Naive thymus-derived CD8-positive, alpha-beta T cell (primary cell): ENCODE measurements at regions not wholly inside any gene's neighbourhood (a gene's known extent, or its start where the extent isn't known, plus 50 kb on each side); places are given as distances from the start of the nearest gene placed in this dataset.

Experiments used
- ATAC-seq, 2 donors: fragments of 150-1000 bp; cut with Tn5 transposase in 1 of 2; sonication (Bioruptor Pico), chemical (Tn5 transposase) in 1 of 2; 1 replicate in 1 of 2; 2 replicates in 1 of 2; pipeline ENCODE4 v1.10.0; 2021; ENCODE audit warnings: mild to moderate bottlenecking in 2 of 2, moderate library complexity in 2 of 2
- POLR2A ChIA-PET: fragments of 350-600 bp; sonication (Branson Sonifier 250); formaldehyde crosslinking; loops from one replicate; lab custom pipeline; 2021; ENCODE audit warnings: antibody characterized with exemption; lab: Charles Lee
- DNase-seq, 10 donors: peaks; one replicate each; pipeline versions ENCODE4 v3.0.0 to v3.0.0-alpha.2; 2020 to 2022
- H3K27ac Mint-ChIP-seq, 10 donors: one replicate each; pipeline ENCODE4 v1.8.0; 2020 to 2022; ENCODE audit warnings: mild to moderate bottlenecking in 10 of 10, mixed read lengths in 10 of 10, moderate library complexity in 4 of 10, inconsistent platforms in 1 of 10
- H3K27me3 Mint-ChIP-seq, 5 donors: one replicate each; pipeline ENCODE4 v1.8.0; 2021 to 2022; ENCODE audit warnings: mixed read lengths in 5 of 5
- H3K36me3 Mint-ChIP-seq, 3 donors: one replicate each; pipeline ENCODE4 v1.8.0; 2020 to 2022; ENCODE audit warnings: mixed read lengths in 3 of 3, mild to moderate bottlenecking in 2 of 3, inconsistent platforms in 1 of 3
- H3K4me1 Mint-ChIP-seq, 4 donors: one replicate each; pipeline ENCODE4 v1.8.0; 2021 to 2022; ENCODE audit warnings: mixed read lengths in 4 of 4
- H3K4me3 Mint-ChIP-seq, 10 donors: one replicate each; pipeline ENCODE4 v1.8.0; 2020 to 2022; ENCODE audit warnings: mild to moderate bottlenecking in 10 of 10, mixed read lengths in 10 of 10, moderate library complexity in 6 of 10, inconsistent platforms in 1 of 10
- H3K9me3 Mint-ChIP-seq, 9 donors: one replicate each; pipeline ENCODE4 v1.8.0; 2020 to 2022; ENCODE audit warnings: mixed read lengths in 9 of 9, mild to moderate bottlenecking in 3 of 9, inconsistent platforms in 1 of 9, moderate library complexity in 1 of 9

DNA sequence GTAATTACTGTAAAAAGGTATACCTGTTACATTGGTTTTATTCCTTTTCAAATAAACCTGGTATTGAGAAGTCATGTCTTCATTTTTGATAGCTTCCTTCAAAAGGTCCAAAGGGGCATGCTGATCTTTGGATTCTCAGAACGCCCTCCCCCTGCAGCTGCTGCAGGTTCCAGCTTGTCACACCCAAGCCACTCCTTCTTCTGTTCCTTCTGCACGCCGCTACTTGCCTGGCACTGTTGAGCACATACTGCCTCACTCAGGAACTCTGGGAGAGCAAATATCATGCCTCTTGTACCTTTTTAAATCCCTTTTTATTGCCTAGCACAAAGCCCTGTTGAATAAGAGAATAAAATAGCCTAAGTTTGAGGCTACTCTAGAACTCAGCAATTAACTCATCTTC, 136.9 kb downstream of the BARHL2 start:
- POLR2A ChIA-PET: no interaction called here
- H3K36me3 Mint-ChIP-seq: no peaks in the 10 kb centered on the region
- no peaks in the 10 kb centered on the region for H3K4me1 Mint-ChIP-seq
- ATAC-seq (no peak), DNase-seq (no peak)
- H3K4me3 Mint-ChIP-seq: no peak overlapping the region
- H3K27ac Mint-ChIP-seq: no peak overlapping the region
- H3K27me3 Mint-ChIP-seq: peaks cover 0 to 15% (median 5%) of the 10 kb centered on the region in 5 donors
- H3K9me3 Mint-ChIP-seq: no peaks in the 10 kb centered on the region

GRCh38 chr1:90579212-90579802, 137.8 kb downstream of the BARHL2 start:
- H3K27me3 Mint-ChIP-seq: peaks cover 0 to 17% (median 5%) of the 10 kb centered on the region in 5 donors
- H3K36me3 Mint-ChIP-seq: no peaks in the 10 kb centered on the region
- POLR2A ChIA-PET: no interaction called here
- H3K4me3 Mint-ChIP-seq: no peak overlapping the region
- no peaks in the 10 kb centered on the region for H3K9me3 Mint-ChIP-seq
- DNase-seq (peak in 3 of 10 donors; percentile 35 to 55 (median 37)), ATAC-seq (no peak)
- H3K4me1 Mint-ChIP-seq: no peaks in the 10 kb centered on the region
- no peak overlapping the region for H3K27ac Mint-ChIP-seq

- Mint-ChIP-seq H3K4me3 (no peak overlapping the region), H3K27ac (no peak overlapping the region)
- POLR2A ChIA-PET: no interaction called here
Observed at GRCh38 chr1:90574692-90575370, 142.3 kb downstream of the BARHL2 start.

GRCh38 chr1:90573736-90574135, 143.4 kb downstream of the BARHL2 start:
- DNase-seq (no peak), ATAC-seq (no peak)
- Mint-ChIP-seq H3K27me3 (peaks cover 7 to 26% (median 12%) of the 10 kb centered on the region in 5 donors), H3K4me3 (no peak overlapping the region), H3K27ac (no peak overlapping the region), H3K36me3 (no peaks in the 10 kb centered on the region), H3K4me1 (no peaks in the 10 kb centered on the region), H3K9me3 (no peaks in the 10 kb centered on the region)
- POLR2A ChIA-PET: interaction anchor here (0.6 kb wide), 1 partner anchor 1143 kb away, joined by 3 read pairs; no protein-coding TSS in a partner anchor

More at GRCh38 chr1:90574692-90575370, 142.3 kb downstream of the BARHL2 start:
- Mint-ChIP-seq H3K36me3 (no peaks in the 10 kb centered on the region), H3K4me1 (no peaks in the 10 kb centered on the region), H3K27me3 (peaks cover 9 to 26% (median 15%) of the 10 kb centered on the region in 5 donors), H3K9me3 (no peaks in the 10 kb centered on the region)
- DNase-seq (no peak), ATAC-seq (no peak)

- H3K9me3 Mint-ChIP-seq: no peaks in the 10 kb centered on the region
- no peaks in the 10 kb centered on the region for H3K4me1 Mint-ChIP-seq
- DNase-seq: no peak
- H3K27ac Mint-ChIP-seq: no peak overlapping the region
- no peaks in the 10 kb centered on the region for H3K36me3 Mint-ChIP-seq
- peaks cover 7 to 26% (median 12%) of the 10 kb centered on the region in 5 donors for H3K27me3 Mint-ChIP-seq
- no peak for ATAC-seq
- no peak overlapping the region for H3K4me3 Mint-ChIP-seq
- POLR2A ChIA-PET: no interaction called here
Observed at GRCh38 chr1:90572446-90572845, 144.7 kb downstream of the BARHL2 start.

DNA sequence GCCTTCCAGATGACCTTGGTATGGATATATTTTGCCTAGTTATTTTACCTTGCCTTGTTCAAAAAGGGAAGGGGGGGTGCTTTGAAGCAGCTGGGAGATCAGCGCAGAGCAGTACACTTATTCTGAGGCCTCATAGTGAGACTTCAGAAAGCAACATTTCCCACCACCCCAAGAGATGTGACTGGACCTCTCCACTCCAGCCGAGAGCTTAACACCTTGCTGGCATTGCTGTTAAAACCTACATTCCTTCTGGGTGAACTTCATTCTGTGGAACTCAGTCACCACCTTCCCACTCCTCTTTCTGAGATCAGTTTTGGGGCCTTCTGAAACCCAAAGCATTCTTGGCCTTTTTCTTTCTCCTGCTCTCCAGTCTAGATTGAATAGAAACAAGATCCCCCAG, 148.7 kb downstream of the BARHL2 start:
- POLR2A ChIA-PET: no interaction called here
- no peak for ATAC-seq
- H3K9me3 Mint-ChIP-seq: no peaks in the 10 kb centered on the region
- no peaks in the 10 kb centered on the region for H3K36me3 Mint-ChIP-seq
- H3K27me3 Mint-ChIP-seq: peaks cover 6 to 20% (median 14%) of the 10 kb centered on the region in 5 donors
- no peaks in the 10 kb centered on the region for H3K4me1 Mint-ChIP-seq
- no peak for DNase-seq
- H3K27ac Mint-ChIP-seq: no peak overlapping the region
- H3K4me3 Mint-ChIP-seq: no peak overlapping the region

DNA sequence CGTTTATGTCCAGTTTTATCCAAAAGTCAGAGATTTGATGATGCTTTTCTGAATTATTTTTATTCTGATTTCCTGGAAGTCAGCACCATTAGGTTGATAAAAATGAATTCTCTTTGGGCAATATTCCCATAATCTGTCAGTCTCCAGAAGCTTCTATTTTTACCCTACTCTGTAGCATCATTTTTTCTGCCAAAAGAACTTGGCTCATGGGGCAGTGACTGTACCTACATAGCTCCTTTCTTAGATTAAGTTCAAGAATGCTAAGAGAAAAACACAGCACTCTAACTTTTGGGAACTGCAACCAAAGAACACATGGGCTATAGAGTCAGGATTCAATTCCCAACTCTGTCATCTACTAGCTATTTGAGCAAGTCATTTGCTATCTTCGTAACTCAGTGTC, 152.9 kb downstream of the BARHL2 start:
- Mint-ChIP-seq H3K36me3 (no peaks in the 10 kb centered on the region), H3K4me3 (no peak overlapping the region), H3K27me3 (peaks cover 2 to 9% (median 2%) of the 10 kb centered on the region in 5 donors), H3K4me1 (no peaks in the 10 kb centered on the region), H3K9me3 (no peaks in the 10 kb centered on the region), H3K27ac (no peak overlapping the region)
- no peak for ATAC-seq
- POLR2A ChIA-PET: no interaction called here
- no peak for DNase-seq

GRCh38 chr1:90562892-90563291, 154.2 kb downstream of the BARHL2 start:
- Mint-ChIP-seq H3K4me1 (no peaks in the 10 kb centered on the region), H3K9me3 (no peaks in the 10 kb centered on the region), H3K4me3 (no peak overlapping the region), H3K27ac (no peak overlapping the region), H3K36me3 (no peaks in the 10 kb centered on the region), H3K27me3 (peaks cover 2 to 22% (median 3%) of the 10 kb centered on the region in 5 donors)
- POLR2A ChIA-PET: no interaction called here
- no peak for ATAC-seq
- DNase-seq: no peak

DNA sequence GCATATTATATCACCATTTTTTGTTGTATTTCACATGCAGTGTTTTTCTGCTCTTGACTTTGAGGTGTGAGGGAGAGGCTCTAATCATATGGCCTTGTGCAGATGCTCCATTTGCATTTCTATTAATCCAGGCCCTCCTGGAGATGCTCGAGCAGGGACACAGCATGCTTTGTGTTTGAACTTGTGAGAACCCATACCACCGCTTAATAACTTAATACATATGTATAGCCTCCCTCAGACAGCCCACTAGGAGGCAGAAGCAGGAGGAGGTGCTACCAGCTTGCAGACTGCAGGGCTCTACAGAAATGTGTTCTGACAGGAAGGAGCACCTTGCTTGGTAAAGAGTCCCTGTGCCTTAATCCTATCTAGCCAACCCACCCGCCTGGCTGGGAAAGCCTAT, 155.2 kb downstream of the BARHL2 start:
- no peak overlapping the region for H3K27ac Mint-ChIP-seq
- DNase-seq: no peak
- H3K36me3 Mint-ChIP-seq: no peaks in the 10 kb centered on the region
- no peaks in the 10 kb centered on the region for H3K4me1 Mint-ChIP-seq
- no peak for ATAC-seq
- H3K9me3 Mint-ChIP-seq: no peaks in the 10 kb centered on the region
- POLR2A ChIA-PET: interaction anchor here (0.7 kb wide), 1 partner anchor 77 kb away, joined by 3 read pairs; no protein-coding TSS in a partner anchor
- H3K4me3 Mint-ChIP-seq: no peak overlapping the region
- H3K27me3 Mint-ChIP-seq: peaks cover 2 to 28% (median 7%) of the 10 kb centered on the region in 5 donors

- Mint-ChIP-seq H3K27ac (no peak overlapping the region), H3K27me3 (peaks cover 2 to 28% (median 7%) of the 10 kb centered on the region in 5 donors), H3K9me3 (no peaks in the 10 kb centered on the region), H3K4me3 (no peak overlapping the region), H3K36me3 (no peaks in the 10 kb centered on the region), H3K4me1 (no peaks in the 10 kb centered on the region)
- ATAC-seq (no peak), DNase-seq (no peak)
- POLR2A ChIA-PET: no interaction called here
Observed at GRCh38 chr1:90561103-90561783, 155.9 kb downstream of the BARHL2 start.

- POLR2A ChIA-PET: no interaction called here
- no peak overlapping the region for H3K4me3 Mint-ChIP-seq
- H3K9me3 Mint-ChIP-seq: peaks cover 0 to 3% (median 0%) of the 10 kb centered on the region in 9 donors
- ATAC-seq: no peak
- no peak overlapping the region for H3K27ac Mint-ChIP-seq
- H3K4me1 Mint-ChIP-seq: no peaks in the 10 kb centered on the region
- no peaks in the 10 kb centered on the region for H3K36me3 Mint-ChIP-seq
- DNase-seq: no peak
- peaks cover 3 to 28% (median 8%) of the 10 kb centered on the region in 5 donors for H3K27me3 Mint-ChIP-seq
Observed at GRCh38 chr1:90558754-90559378, 158.2 kb downstream of the BARHL2 start.

- Mint-ChIP-seq H3K27me3 (peaks cover 3 to 35% (median 9%) of the 10 kb centered on the region in 5 donors), H3K27ac (no peak overlapping the region), H3K36me3 (no peaks in the 10 kb centered on the region), H3K4me3 (no peak overlapping the region), H3K4me1 (no peaks in the 10 kb centered on the region), H3K9me3 (peaks cover 0 to 3% (median 0%) of the 10 kb centered on the region in 9 donors)
- ATAC-seq (no peak), DNase-seq (no peak)
- POLR2A ChIA-PET: no interaction called here
Observed at GRCh38 chr1:90558126-90558525, 159.0 kb downstream of the BARHL2 start.

DNA sequence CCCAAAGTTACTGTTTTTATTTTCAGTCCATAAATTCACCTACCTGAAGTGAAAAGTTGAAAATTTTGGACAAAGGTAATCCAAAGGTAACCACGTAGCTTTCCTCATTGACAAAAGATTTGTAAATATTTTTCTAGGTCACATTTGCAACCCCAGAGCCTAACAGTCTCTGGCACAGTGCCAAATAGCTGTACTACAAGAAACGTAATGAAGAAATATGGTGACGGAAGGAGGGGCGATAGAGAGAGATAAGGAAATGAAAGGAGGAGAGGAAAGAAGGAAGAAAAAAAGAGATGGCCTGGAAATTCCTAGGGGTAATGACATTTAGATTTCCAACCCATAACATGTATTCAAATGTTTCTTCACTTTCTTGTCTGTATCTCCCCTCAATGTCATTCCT, 159.4 kb downstream of the BARHL2 start:
- no peak overlapping the region for H3K27ac Mint-ChIP-seq
- DNase-seq: no peak
- H3K4me3 Mint-ChIP-seq: no peak overlapping the region
- no peak for ATAC-seq
- peaks cover 0 to 3% (median 0%) of the 10 kb centered on the region in 9 donors for H3K9me3 Mint-ChIP-seq
- no peaks in the 10 kb centered on the region for H3K36me3 Mint-ChIP-seq
- peaks cover 6 to 39% (median 9%) of the 10 kb centered on the region in 5 donors for H3K27me3 Mint-ChIP-seq
- POLR2A ChIA-PET: no interaction called here
- no peaks in the 10 kb centered on the region for H3K4me1 Mint-ChIP-seq
